GM12891 (cell line): ENCODE measurements at regions not wholly inside any gene's neighbourhood (a gene's known extent, or its start where the extent isn't known, plus 50 kb on each side); places are given as distances from the start of the nearest gene placed in this dataset.

Experiments used
- POLR2A ChIP-seq: IDR thresholded peaks from 2 replicates; pipeline ENCODE4 v1.6.1; 2011; ENCODE audit warnings: low read depth, low read length, control low read depth
- POLR2AphosphoS5 ChIP-seq: IDR thresholded peaks from 2 replicates; pipeline ENCODE4 v1.6.1; 2011; ENCODE audit warnings: low read depth, low read length, control low read depth
- POU2F2 ChIP-seq: IDR thresholded peaks from 2 replicates; pipeline ENCODE4 v1.6.1; 2011; ENCODE audit warnings: low read depth, mild to moderate bottlenecking, control low read depth, low read length, moderate library complexity
- TAF1 ChIP-seq: IDR thresholded peaks from 2 replicates; pipeline ENCODE4 v1.6.1; 2011; ENCODE audit warnings: low read depth, low read length, control low read depth

GRCh38 chr13:111644750-111645149 lies 324.3 kb downstream of the TEX29 start:
- TF ChIP-seq POLR2AphosphoS5 (no peak), TAF1 (no peak), POLR2A (no peak), POU2F2 (no peak)
